ENCODE measurements at regions not wholly inside any gene's neighbourhood (a gene's known extent, or its start where the extent isn't known, plus 50 kb on each side); places are given as distances from the start of the nearest gene placed in this dataset.

GRCh38 chr13:73948848-73949529, 185.2 kb downstream of the KLF12 start:
- intact Hi-C loops (cut with DNase I, micrococcal nuclease), result loop anchor here in 1 of 2 donors (10.0 kb wide), 1 partner anchor 176 kb away; no protein-coding TSS in a partner anchor
- ATAC-seq (no peak), DNase-seq (no peak)

- no peak for ATAC-seq
Observed at GRCh38 chr13:73945871-73946270, 188.3 kb downstream of the KLF12 start.

GRCh38 chr13:73945382-73945781, 188.8 kb downstream of the KLF12 start:
- intact Hi-C loops (cut with DNase I, micrococcal nuclease), result loop anchor here in 1 of 2 donors (10.0 kb wide), 1 partner anchor 179 kb away; no protein-coding TSS in a partner anchor
- no peak for ATAC-seq
- DNase-seq, result no peak

More at GRCh38 chr13:73945871-73946270, 188.3 kb downstream of the KLF12 start:
- intact Hi-C loops (cut with DNase I, micrococcal nuclease), result loop anchor here in 1 of 2 donors (10.0 kb wide), 1 partner anchor 179 kb away; no protein-coding TSS in a partner anchor
- DNase-seq, result peak in 1 of 2 donors; percentile 34

GRCh38 chr13:73943965-73944233, 190.3 kb downstream of the KLF12 start:
- ATAC-seq, result no peak

GRCh38 chr13:73943137-73943964, 190.9 kb downstream of the KLF12 start:
- intact Hi-C loops (cut with DNase I, micrococcal nuclease), result loop anchor here in 1 of 2 donors (10.0 kb wide), 1 partner anchor 181 kb away; no protein-coding TSS in a partner anchor
- no peak for ATAC-seq

More at GRCh38 chr13:73943965-73944233, 190.3 kb downstream of the KLF12 start:
- intact Hi-C loops (cut with DNase I, micrococcal nuclease), result loop anchor here in 1 of 2 donors (10.0 kb wide), 1 partner anchor 181 kb away; no protein-coding TSS in a partner anchor
- no peak for DNase-seq

GRCh38 chr13:73941752-73942151, 192.5 kb downstream of the KLF12 start:
- intact Hi-C loops (cut with DNase I, micrococcal nuclease), result loop anchor here in 1 of 2 donors (10.0 kb wide), 1 partner anchor 183 kb away; no protein-coding TSS in a partner anchor
- DNase-seq (no peak), ATAC-seq (no peak)

More at GRCh38 chr13:73943137-73943964, 190.9 kb downstream of the KLF12 start:
- DNase-seq, result no peak

- intact Hi-C loops (cut with DNase I, micrococcal nuclease), result loop anchor here in 1 of 2 donors (10.0 kb wide), 1 partner anchor 185 kb away; no protein-coding TSS in a partner anchor
- ATAC-seq (no peak), DNase-seq (no peak)
Observed at GRCh38 chr13:73940098-73940497, 194.1 kb downstream of the KLF12 start.

GRCh38 chr13:73939603-73940002, 194.6 kb downstream of the KLF12 start:
- intact Hi-C loops (cut with DNase I, micrococcal nuclease), result loop anchor here in 1 of 2 donors (10.0 kb wide), 1 partner anchor 185 kb away; no protein-coding TSS in a partner anchor
- DNase-seq, result no peak

GRCh38 chr13:73939071-73939380, 195.2 kb downstream of the KLF12 start:
- DNase-seq (no peak), ATAC-seq (no peak)
- intact Hi-C loops (cut with DNase I, micrococcal nuclease), result no loop called here

More at GRCh38 chr13:73939603-73940002, 194.6 kb downstream of the KLF12 start:
- ATAC-seq, result no peak

GRCh38 chr13:73938372-73939070, 195.7 kb downstream of the KLF12 start:
- DNase-seq, result no peak
- intact Hi-C loops (cut with DNase I, micrococcal nuclease), result no loop called here
- no peak for ATAC-seq

GRCh38 chr13:73937441-73937840, 196.8 kb downstream of the KLF12 start:
- intact Hi-C loops (cut with DNase I, micrococcal nuclease), result no loop called here
- no peak for DNase-seq
- no peak for ATAC-seq

- ATAC-seq (no peak), DNase-seq (no peak)
- intact Hi-C loops (cut with DNase I, micrococcal nuclease), result no loop called here
Observed at GRCh38 chr13:73935991-73936390, 198.2 kb downstream of the KLF12 start.

GRCh38 chr13:73934771-73935170, 199.4 kb downstream of the KLF12 start:
- DNase-seq (no peak), ATAC-seq (no peak)
- intact Hi-C loops (cut with DNase I, micrococcal nuclease), result no loop called here

GRCh38 chr13:73934215-73934641, 200.0 kb downstream of the KLF12 start:
- intact Hi-C loops (cut with DNase I, micrococcal nuclease), result no loop called here
- ATAC-seq, result no peak

GRCh38 chr13:73933795-73934194, 200.4 kb downstream of the KLF12 start:
- ATAC-seq (no peak), DNase-seq (no peak)
- intact Hi-C loops (cut with DNase I, micrococcal nuclease), result no loop called here

More at GRCh38 chr13:73934215-73934641, 200.0 kb downstream of the KLF12 start:
- DNase-seq, result no peak

GRCh38 chr13:73932091-73932490, 202.1 kb downstream of the KLF12 start:
- ATAC-seq, result peak; percentile 43
- intact Hi-C loops (cut with DNase I, micrococcal nuclease), result no loop called here

GRCh38 chr13:73929287-73929932, 204.8 kb downstream of the KLF12 start:
- intact Hi-C loops (cut with DNase I, micrococcal nuclease), result no loop called here
- no peak for DNase-seq

More at GRCh38 chr13:73932091-73932490, 202.1 kb downstream of the KLF12 start:
- no peak for DNase-seq

GRCh38 chr13:73924607-73925006, 209.6 kb downstream of the KLF12 start:
- ATAC-seq (peak; percentile 47), DNase-seq (no peak)
- intact Hi-C loops (cut with DNase I, micrococcal nuclease), result no loop called here

More at GRCh38 chr13:73929287-73929932, 204.8 kb downstream of the KLF12 start:
- no peak for ATAC-seq

All from left colon (tissue), 2 donors.